ENCODE measurements at regions not wholly inside any gene's neighbourhood (a gene's known extent, or its start where the extent isn't known, plus 50 kb on each side); places are given as distances from the start of the nearest gene placed in this dataset.

DNA sequence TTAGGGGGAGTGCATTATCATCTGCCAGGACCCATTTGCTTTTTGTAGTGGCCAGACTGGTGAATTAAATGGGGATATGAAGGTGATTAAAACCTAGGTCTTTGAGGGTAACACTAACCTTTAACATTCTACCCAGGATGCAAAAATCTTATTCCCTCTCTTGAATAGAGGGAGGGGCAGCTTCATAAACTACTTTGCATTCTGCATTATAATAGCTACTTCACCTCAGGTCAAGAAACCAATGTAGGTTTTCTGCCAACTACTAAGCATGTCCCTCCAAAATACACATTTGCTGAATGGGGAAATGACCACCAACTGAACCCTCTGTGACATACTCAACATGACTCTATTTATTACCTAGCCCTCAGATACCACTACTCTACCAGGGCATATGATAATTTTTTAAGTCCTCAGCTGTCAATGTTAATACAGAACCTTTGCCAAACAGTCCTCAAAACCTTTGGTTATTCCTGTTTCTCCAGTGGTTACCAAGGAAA is 477.6 kb upstream of the CD180 start (continued):
- TF ChIP-seq, protein P1, sequence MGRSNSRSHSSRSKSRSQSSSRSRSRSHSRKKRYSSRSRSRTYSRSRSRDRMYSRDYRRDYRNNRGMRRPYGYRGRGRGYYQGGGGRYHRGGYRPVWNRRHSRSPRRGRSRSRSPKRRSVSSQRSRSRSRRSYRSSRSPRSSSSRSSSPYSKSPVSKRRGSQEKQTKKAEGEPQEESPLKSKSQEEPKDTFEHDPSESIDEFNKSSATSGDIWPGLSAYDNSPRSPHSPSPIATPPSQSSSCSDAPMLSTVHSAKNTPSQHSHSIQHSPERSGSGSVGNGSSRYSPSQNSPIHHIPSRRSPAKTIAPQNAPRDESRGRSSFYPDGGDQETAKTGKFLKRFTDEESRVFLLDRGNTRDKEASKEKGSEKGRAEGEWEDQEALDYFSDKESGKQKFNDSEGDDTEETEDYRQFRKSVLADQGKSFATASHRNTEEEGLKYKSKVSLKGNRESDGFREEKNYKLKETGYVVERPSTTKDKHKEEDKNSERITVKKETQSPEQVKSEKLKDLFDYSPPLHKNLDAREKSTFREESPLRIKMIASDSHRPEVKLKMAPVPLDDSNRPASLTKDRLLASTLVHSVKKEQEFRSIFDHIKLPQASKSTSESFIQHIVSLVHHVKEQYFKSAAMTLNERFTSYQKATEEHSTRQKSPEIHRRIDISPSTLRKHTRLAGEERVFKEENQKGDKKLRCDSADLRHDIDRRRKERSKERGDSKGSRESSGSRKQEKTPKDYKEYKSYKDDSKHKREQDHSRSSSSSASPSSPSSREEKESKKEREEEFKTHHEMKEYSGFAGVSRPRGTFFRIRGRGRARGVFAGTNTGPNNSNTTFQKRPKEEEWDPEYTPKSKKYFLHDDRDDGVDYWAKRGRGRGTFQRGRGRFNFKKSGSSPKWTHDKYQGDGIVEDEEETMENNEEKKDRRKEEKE (IDR thresholded peaks at IDR 0.05): no peak
- no peak for TF ChIP-seq CHD2 (IDR thresholded peaks at IDR 0.05; ENCODE audit: borderline replicate concordance, low read depth, low read length)
- no peak for TF ChIP-seq CUX1 (IDR thresholded peaks at IDR 0.05; ENCODE audit: insufficient replicate concordance, low read depth, low read length)
- TF ChIP-seq, protein P2, sequence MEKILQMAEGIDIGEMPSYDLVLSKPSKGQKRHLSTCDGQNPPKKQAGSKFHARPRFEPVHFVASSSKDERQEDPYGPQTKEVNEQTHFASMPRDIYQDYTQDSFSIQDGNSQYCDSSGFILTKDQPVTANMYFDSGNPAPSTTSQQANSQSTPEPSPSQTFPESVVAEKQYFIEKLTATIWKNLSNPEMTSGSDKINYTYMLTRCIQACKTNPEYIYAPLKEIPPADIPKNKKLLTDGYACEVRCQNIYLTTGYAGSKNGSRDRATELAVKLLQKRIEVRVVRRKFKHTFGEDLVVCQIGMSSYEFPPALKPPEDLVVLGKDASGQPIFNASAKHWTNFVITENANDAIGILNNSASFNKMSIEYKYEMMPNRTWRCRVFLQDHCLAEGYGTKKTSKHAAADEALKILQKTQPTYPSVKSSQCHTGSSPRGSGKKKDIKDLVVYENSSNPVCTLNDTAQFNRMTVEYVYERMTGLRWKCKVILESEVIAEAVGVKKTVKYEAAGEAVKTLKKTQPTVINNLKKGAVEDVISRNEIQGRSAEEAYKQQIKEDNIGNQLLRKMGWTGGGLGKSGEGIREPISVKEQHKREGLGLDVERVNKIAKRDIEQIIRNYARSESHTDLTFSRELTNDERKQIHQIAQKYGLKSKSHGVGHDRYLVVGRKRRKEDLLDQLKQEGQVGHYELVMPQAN (conservative IDR thresholded peaks at IDR 0.05): no peak
- no peak for TF ChIP-seq EGR1 (IDR thresholded peaks at IDR 0.05; ENCODE audit: borderline replicate concordance in 1 of 2, low read depth in 2 of 2, low read length in 2 of 2)
- TF ChIP-seq ZNF384 (IDR thresholded peaks at IDR 0.05; ENCODE audit: borderline replicate concordance, low read depth, low read length): no peak
- TF ChIP-seq ZNF24 (IDR thresholded peaks at IDR 0.05): no peak
